Activated effector memory CD4-positive, alpha-beta T cell treated with anti-CD3 and anti-CD28 coated beads, Interleukin-2, amount 50 U/mL, for 16 hours (primary cell): ENCODE measurements at regions not wholly inside any gene's neighbourhood (a gene's known extent, or its start where the extent isn't known, plus 50 kb on each side); places are given as distances from the start of the nearest gene placed in this dataset.

Experiments
- DNase-seq: peaks from one replicate; pipeline ENCODE4 v3.0.0-alpha.2; 2020

- no peak for DNase-seq
Observed at GRCh38 chr6:43900916-43901732, 131.1 kb downstream of the VEGFA start.

GRCh38 chr6:43900560-43900915 lies 130.5 kb downstream of the VEGFA start:
- DNase-seq = no peak

- no peak for DNase-seq
Observed at GRCh38 chr6:43899830-43900229, 129.8 kb downstream of the VEGFA start.

GRCh38 chr6:43898358-43899131 lies 128.5 kb downstream of the VEGFA start:
- DNase-seq = no peak

- DNase-seq = no peak
Observed at GRCh38 chr6:43897571-43898302, 127.7 kb downstream of the VEGFA start.

GRCh38 chr6:43896329-43897255 lies 126.6 kb downstream of the VEGFA start:
- no peak for DNase-seq

- no peak for DNase-seq
Observed at GRCh38 chr6:43895656-43896328, 125.8 kb downstream of the VEGFA start.

- DNase-seq = no peak
Observed at GRCh38 chr6:43893073-43893472, 123.1 kb downstream of the VEGFA start.

- no peak for DNase-seq
Observed at GRCh38 chr6:43891072-43891870, 121.3 kb downstream of the VEGFA start.

GRCh38 chr6:43890197-43891062 lies 120.4 kb downstream of the VEGFA start:
- no peak for DNase-seq

- no peak for DNase-seq
Observed at GRCh38 chr6:43887906-43888683, 118.1 kb downstream of the VEGFA start.

GRCh38 chr6:43887340-43887858 lies 117.4 kb downstream of the VEGFA start:
- no peak for DNase-seq

GRCh38 chr6:43886717-43887339 lies 116.8 kb downstream of the VEGFA start:
- no peak for DNase-seq

GRCh38 chr6:43886067-43886461 lies 116.1 kb downstream of the VEGFA start:
- DNase-seq = no peak

GRCh38 chr6:43885399-43886066 lies 115.5 kb downstream of the VEGFA start:
- DNase-seq = no peak

- no peak for DNase-seq
Observed at GRCh38 chr6:43884652-43885022, 114.6 kb downstream of the VEGFA start.

GRCh38 chr6:43883847-43884651 lies 114.0 kb downstream of the VEGFA start:
- no peak for DNase-seq
